Right ventricle myocardium superior (tissue), 1 donor: ENCODE measurements at regions not wholly inside any gene's neighbourhood (a gene's known extent, or its start where the extent isn't known, plus 50 kb on each side); places are given as distances from the start of the nearest gene placed in this dataset. TPM values are rescaled to one million over a fixed set of nuclear protein-coding genes. Genes with fewer than 3 reads are reported as not detected.

Experiments used
- microRNA-seq: library from miRNA; unstranded; fragments of <30 nt; microRNA quantifications from one replicate; pipeline ENCODE4 v1.2.0, GENCODE V29; 2020
- donor health status: DM: no; HTN: yes; CAD: no; lungs with severe emphysema.

Small RNA genes in the stretch of these regions (microRNA-seq; reads per million reads assigned to microRNA genes)
- not detected for gene MIR5701-1
